Vagina (tissue), 2 donors: ENCODE measurements at regions not wholly inside any gene's neighbourhood (a gene's known extent, or its start where the extent isn't known, plus 50 kb on each side); places are given as distances from the start of the nearest gene placed in this dataset.

Experiments
- DNase-seq, 2 donors: peaks; one replicate each; pipeline ENCODE4 v3.0.0-alpha.2; 2017; ENCODE audit errors: extremely low spot score in 2 of 2
- H3K27ac ChIP-seq: fragments of 200-600 bp; sonication (generic); one replicate; pipeline ENCODE4 v1.5.1; 2019
- H3K27me3 ChIP-seq: fragments of 200-600 bp; sonication (generic); one replicate; pipeline ENCODE4 v1.5.1; 2019
- H3K36me3 ChIP-seq, 2 donors: fragments of 200-600 bp; sonication (generic); one replicate each; pipeline ENCODE4 v1.5.1; 2017 to 2019
- H3K4me1 ChIP-seq: fragments of 200-600 bp; sonication (generic); one replicate; pipeline ENCODE4 v1.5.1; 2019
- H3K4me3 ChIP-seq, 2 donors: fragments of 200-600 bp; sonication (generic); 1 replicate in 1 of 2; 2 replicates in 1 of 2; pipeline ENCODE4 v1.5.1; 2016 to 2019
- H3K9me3 ChIP-seq: fragments of 200-600 bp; sonication (generic); one replicate; pipeline ENCODE4 v1.5.1; 2019
- POLR2A ChIP-seq, 2 donors: fragments of 450-650 bp; IDR thresholded peaks; one replicate each; pipeline ENCODE4 v1.6.1; 2017; ENCODE audit warnings: antibody characterized with exemption in 2 of 2, mild to moderate bottlenecking in 2 of 2, moderate library complexity in 2 of 2
- POLR2AphosphoS5 ChIP-seq, 2 donors: sonication (generic); formaldehyde crosslinking; IDR thresholded peaks; one replicate each; pipeline ENCODE4 v1.9.0; 2017; ENCODE audit warnings: antibody characterized with exemption in 2 of 2, mild to moderate bottlenecking in 2 of 2, low read depth in 1 of 2; ENCODE audit not compliant: insufficient read depth in 1 of 2
- intact Hi-C: fragments of 100-400 bp; cut with DNase I; formaldehyde crosslinking; loops from one replicate; pipeline ENCODE4 v1.15.1; 2023
- TF ChIP-seq, protein P1 (sequence below), 3 experiments: fragments of 450-650 bp in 2 of 3; fragments of 200-600 bp in 1 of 3; sonication (generic) in 1 of 3; IDR thresholded peaks; one replicate each; pipeline ENCODE4 v1.5.1; 2017 to 2019; ENCODE audit warnings: antibody characterized with exemption in 3 of 3, mild to moderate bottlenecking in 2 of 3, moderate library complexity in 2 of 3

DNA sequence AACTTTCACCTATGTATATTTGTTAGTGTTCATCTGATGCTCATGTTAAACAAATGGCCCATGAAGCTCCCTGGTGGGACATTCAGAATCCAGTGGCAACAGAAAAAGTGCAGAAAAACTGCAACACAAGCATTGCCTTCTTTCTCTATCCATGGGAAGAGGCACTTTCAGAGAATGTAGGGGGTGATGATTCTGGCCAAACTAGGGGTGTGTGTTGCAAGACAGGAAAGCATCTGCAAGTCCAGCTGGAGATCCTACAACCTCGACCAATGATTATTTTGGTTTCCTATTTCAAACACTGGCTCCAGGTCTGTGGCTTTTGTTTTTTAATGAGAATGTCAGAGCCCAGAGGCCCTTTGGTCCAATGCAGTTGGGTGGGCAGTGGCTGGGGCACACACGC lies 198.7 kb downstream of the CXCL12 start:
- peaks cover 26% of the 10 kb centered on the region for H3K4me1 ChIP-seq
- H3K36me3 ChIP-seq: no peaks in the 10 kb centered on the region
- H3K9me3 ChIP-seq: peaks cover 3% of the 10 kb centered on the region
- H3K27me3 ChIP-seq: no peaks in the 10 kb centered on the region
- no peak for TF ChIP-seq POLR2AphosphoS5 (IDR thresholded peaks at IDR 0.05; ENCODE audit: insufficient read depth in 1 of 2, low read depth in 1 of 2)
- TF ChIP-seq, protein P1, sequence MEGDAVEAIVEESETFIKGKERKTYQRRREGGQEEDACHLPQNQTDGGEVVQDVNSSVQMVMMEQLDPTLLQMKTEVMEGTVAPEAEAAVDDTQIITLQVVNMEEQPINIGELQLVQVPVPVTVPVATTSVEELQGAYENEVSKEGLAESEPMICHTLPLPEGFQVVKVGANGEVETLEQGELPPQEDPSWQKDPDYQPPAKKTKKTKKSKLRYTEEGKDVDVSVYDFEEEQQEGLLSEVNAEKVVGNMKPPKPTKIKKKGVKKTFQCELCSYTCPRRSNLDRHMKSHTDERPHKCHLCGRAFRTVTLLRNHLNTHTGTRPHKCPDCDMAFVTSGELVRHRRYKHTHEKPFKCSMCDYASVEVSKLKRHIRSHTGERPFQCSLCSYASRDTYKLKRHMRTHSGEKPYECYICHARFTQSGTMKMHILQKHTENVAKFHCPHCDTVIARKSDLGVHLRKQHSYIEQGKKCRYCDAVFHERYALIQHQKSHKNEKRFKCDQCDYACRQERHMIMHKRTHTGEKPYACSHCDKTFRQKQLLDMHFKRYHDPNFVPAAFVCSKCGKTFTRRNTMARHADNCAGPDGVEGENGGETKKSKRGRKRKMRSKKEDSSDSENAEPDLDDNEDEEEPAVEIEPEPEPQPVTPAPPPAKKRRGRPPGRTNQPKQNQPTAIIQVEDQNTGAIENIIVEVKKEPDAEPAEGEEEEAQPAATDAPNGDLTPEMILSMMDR (IDR thresholded peaks at IDR 0.05): no peak
- TF ChIP-seq POLR2A (IDR thresholded peaks at IDR 0.05): no peak
- peak in 1 of 2 donors; percentile 86 for DNase-seq
- H3K27ac ChIP-seq: peak overlapping the region; percentile 47
- intact Hi-C loops: no loop called here
- H3K4me3 ChIP-seq: no peak overlapping the region

DNA sequence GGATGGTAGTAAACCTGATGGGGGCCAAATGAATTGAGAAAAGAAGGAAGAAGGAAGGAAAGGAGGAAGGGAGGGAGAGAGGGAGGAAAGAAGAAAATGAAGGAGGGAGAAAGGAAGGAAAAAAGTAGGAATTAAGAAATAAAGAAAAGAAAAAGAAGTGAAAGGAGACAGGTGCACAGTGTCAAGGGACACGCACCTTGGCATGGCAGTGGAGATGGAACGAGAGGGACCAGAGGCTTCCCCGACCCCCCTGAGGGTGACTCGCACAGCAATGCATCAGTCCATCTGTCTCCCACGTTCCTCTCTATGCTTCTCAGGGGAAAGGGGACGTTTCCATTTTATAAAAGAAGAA lies 199.6 kb downstream of the CXCL12 start:
- TF ChIP-seq POLR2A (IDR thresholded peaks at IDR 0.05) (no peak), POLR2AphosphoS5 (IDR thresholded peaks at IDR 0.05; ENCODE audit: insufficient read depth in 1 of 2, low read depth in 1 of 2) (no peak)
- TF ChIP-seq, protein P1 (IDR thresholded peaks at IDR 0.05): no peak
- DNase-seq: no peak
- Histone ChIP-seq H3K9me3 (no peaks in the 10 kb centered on the region), H3K4me3 (no peak overlapping the region), H3K36me3 (no peaks in the 10 kb centered on the region), H3K27me3 (no peaks in the 10 kb centered on the region), H3K4me1 (peaks cover 29% of the 10 kb centered on the region), H3K27ac (no peak overlapping the region)
- intact Hi-C loops: no loop called here

DNA sequence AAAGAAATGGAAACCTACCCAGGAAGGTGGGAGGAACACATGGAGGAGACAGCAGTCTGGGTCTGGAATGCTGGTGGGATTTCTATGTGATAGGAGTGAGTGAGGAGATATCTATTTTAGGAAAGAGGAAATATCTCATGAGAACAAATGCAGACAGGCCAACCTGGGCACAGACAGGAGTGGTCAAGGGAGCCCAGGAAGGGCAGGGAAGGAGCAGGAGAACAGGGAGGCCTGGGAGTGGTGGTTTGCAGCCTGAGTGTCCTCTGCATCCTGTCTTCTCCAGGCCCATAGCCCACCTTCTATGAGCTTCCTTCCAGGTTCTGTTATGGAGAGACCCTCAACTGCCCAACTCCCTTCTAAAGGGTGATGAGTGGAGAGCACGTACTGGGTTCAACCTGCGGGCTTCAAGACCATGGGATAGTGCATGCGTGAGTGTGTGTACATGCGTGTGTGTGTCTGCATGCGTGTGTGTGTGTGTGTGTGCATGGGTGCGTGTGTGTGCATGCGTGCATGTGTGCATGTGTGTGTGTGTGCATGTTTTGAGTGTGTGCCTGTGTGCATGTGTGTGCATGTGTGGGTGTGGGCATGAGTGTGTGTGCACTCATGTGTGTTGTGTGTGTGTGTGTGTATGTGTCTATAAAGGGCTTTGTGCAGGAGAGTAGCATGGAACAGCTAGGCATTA lies 200.1 kb downstream of the CXCL12 start:
- TF ChIP-seq, protein P1 (IDR thresholded peaks at IDR 0.05): no peak
- TF ChIP-seq POLR2A (IDR thresholded peaks at IDR 0.05): no peak
- TF ChIP-seq POLR2AphosphoS5 (IDR thresholded peaks at IDR 0.05; ENCODE audit: insufficient read depth in 1 of 2, low read depth in 1 of 2): no peak
- no peak overlapping the region for H3K4me3 ChIP-seq
- no peaks in the 10 kb centered on the region for H3K9me3 ChIP-seq
- H3K36me3 ChIP-seq: no peaks in the 10 kb centered on the region
- H3K4me1 ChIP-seq: peaks cover 34% of the 10 kb centered on the region
- peak in 1 of 2 donors; percentile 83 for DNase-seq
- no peak overlapping the region for H3K27ac ChIP-seq
- H3K27me3 ChIP-seq: no peaks in the 10 kb centered on the region
- intact Hi-C loops: no loop called here

DNA sequence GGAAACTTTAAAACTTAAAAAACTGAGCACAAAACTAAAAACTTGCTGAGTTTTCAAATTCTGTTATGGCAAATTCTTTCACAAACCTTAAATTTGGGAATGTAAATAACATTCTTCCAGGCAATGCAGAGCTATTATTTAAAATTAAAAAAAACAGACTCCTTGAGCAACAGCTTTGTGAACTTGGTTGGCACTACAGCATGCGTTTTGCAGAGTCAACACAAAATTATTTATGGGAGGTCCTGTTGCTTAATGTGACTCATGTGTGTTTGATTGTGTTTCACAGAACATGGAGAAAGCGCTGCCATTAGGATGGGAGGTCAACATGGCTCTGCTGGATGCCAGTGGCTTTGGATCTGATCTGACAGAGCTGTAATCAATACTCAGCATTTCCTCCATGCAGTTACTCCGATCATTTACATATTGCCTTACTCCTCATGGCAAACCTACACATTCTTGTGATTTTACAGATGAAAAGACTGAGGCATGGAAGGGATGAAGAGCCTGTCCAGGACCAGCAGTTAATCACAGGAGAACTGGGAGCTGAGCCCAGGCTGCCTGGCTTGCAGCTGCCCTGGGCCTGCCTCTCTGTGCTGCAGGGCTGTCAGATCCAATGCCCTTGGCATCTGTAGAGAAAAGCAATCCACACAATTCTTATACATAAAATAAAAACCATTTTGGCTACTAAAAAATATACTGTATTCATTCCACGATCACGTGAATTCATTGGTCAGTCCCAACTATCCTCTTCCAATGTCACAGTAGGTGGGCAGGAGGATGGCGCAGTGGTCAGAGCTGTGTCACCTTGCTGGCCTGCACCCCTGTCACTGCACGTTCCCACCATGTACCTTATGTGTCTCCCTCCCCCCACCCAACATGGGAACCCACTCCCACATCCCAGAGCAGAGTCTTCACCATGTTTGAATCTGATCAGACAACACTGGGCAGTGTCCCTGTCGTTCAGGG lies 200.9 kb downstream of the CXCL12 start:
- H3K27ac ChIP-seq: no peak overlapping the region
- no peak overlapping the region for H3K4me3 ChIP-seq
- no peak for DNase-seq
- no peaks in the 10 kb centered on the region for H3K36me3 ChIP-seq
- intact Hi-C loops: no loop called here
- H3K27me3 ChIP-seq: no peaks in the 10 kb centered on the region
- no peaks in the 10 kb centered on the region for H3K9me3 ChIP-seq
- H3K4me1 ChIP-seq: peaks cover 34% of the 10 kb centered on the region
- TF ChIP-seq POLR2AphosphoS5 (IDR thresholded peaks at IDR 0.05; ENCODE audit: insufficient read depth in 1 of 2, low read depth in 1 of 2): no peak
- TF ChIP-seq, protein P1 (IDR thresholded peaks at IDR 0.05): no peak
- no peak for TF ChIP-seq POLR2A (IDR thresholded peaks at IDR 0.05)
